MM.1S (cell line): ENCODE measurements at regions not wholly inside any gene's neighbourhood (a gene's known extent, or its start where the extent isn't known, plus 50 kb on each side); places are given as distances from the start of the nearest gene placed in this dataset.

Experiments used
- DNase-seq: peaks from one replicate; pipeline ENCODE4 v3.0.0-alpha.2; 2015
- H2AFZ ChIP-seq: fragments of 300-600 bp; sonication (generic); 2 replicates; pipeline ENCODE4 v1.6.0; 2016; ENCODE audit warnings: antibody characterized with exemption, low read length
- H3F3A ChIP-seq: fragments of 300-600 bp; sonication (generic); 2 replicates; pipeline ENCODE4 v1.6.1; 2016; ENCODE audit warnings: mild to moderate bottlenecking, antibody characterized with exemption, low read length, moderate library complexity, mixed read lengths; ENCODE audit not compliant: insufficient read depth
- H3K27ac ChIP-seq: fragments of 300-600 bp; sonication (generic); 2 replicates; pipeline ENCODE4 v1.5.1; 2016; ENCODE audit warnings: mild to moderate bottlenecking, low read length
- H3K27me3 ChIP-seq: fragments of 300-600 bp; sonication (generic); replicated peaks from 2 replicates; pipeline ENCODE4 v1.6.0; 2016; ENCODE audit warnings: low read length; ENCODE audit not compliant: insufficient read depth
- H3K36me3 ChIP-seq: fragments of 300-600 bp; sonication (generic); replicated peaks from 2 replicates; pipeline ENCODE4 v1.6.1; 2016; ENCODE audit warnings: mild to moderate bottlenecking, low read length, mixed read lengths; ENCODE audit not compliant: insufficient read depth
- H3K4me1 ChIP-seq: fragments of 300-600 bp; sonication (generic); 2 replicates; pipeline ENCODE4 v1.6.1; 2016; ENCODE audit warnings: low read length, mixed read lengths
- H3K4me2 ChIP-seq: fragments of 300-600 bp; sonication (generic); 2 replicates; pipeline ENCODE4 v1.6.0; 2016; ENCODE audit warnings: low read depth, low read length
- H3K4me3 ChIP-seq: fragments of 300-600 bp; sonication (generic); 2 replicates; pipeline ENCODE4 v1.5.1; 2016; ENCODE audit warnings: low read length, mixed read lengths
- H3K79me2 ChIP-seq: fragments of 300-600 bp; sonication (generic); 2 replicates; pipeline ENCODE4 v1.6.1; 2016; ENCODE audit warnings: mixed run types, low read length, mixed read lengths
- H3K9ac ChIP-seq: fragments of 300-600 bp; sonication (generic); 2 replicates; pipeline ENCODE4 v1.6.1; 2016; ENCODE audit warnings: low read length, mixed read lengths
- H3K9me2 ChIP-seq: fragments of 300-600 bp; sonication (generic); replicated peaks from 2 replicates; pipeline ENCODE4 v1.6.1; 2016; ENCODE audit warnings: mild to moderate bottlenecking, low read length, mixed read lengths; ENCODE audit not compliant: insufficient read depth
- H3K9me3 ChIP-seq: fragments of 300-600 bp; sonication (generic); replicated peaks from 2 replicates; pipeline ENCODE4 v1.6.1; 2016; ENCODE audit warnings: mild to moderate bottlenecking, low read length, mixed read lengths; ENCODE audit not compliant: insufficient read depth
- H4K20me1 ChIP-seq: fragments of 300-600 bp; sonication (generic); 2 replicates; pipeline ENCODE4 v1.6.1; 2016; ENCODE audit warnings: mild to moderate bottlenecking, low read length, moderate library complexity, mixed read lengths; ENCODE audit not compliant: insufficient read depth
- CTCF ChIP-seq: fragments of 300-600 bp; sonication (generic); IDR thresholded peaks from 2 replicates; pipeline ENCODE4 v1.5.1; 2016; ENCODE audit warnings: antibody characterized with exemption, low read length, mixed read lengths
- EZH2 ChIP-seq: fragments of 300-600 bp; sonication (generic); optimal IDR thresholded peaks from 2 replicates; pipeline ENCODE3; 2017; ENCODE audit warnings: low read depth, mild to moderate bottlenecking, antibody characterized with exemption, low read length, mixed read lengths
- EZH2phosphoT487 ChIP-seq: fragments of 300-600 bp; sonication (generic); IDR thresholded peaks from 2 replicates; pipeline ENCODE4 v1.6.1; 2018; ENCODE audit warnings: antibody characterized with exemption, low read length

- Histone ChIP-seq H3K4me3 (no peak overlapping the region), H3K27me3 (no peaks in the 10 kb centered on the region), H3K27ac (peak overlapping the region; percentile 47; the same call in 1 of the 2 replicates), H2AFZ (no peak overlapping the region), H3K9me2 (no peaks in the 10 kb centered on the region), H3F3A (peaks cover 6% of the 10 kb centered on the region; the same call in 1 of the 2 replicates), H3K9ac (no peak overlapping the region), H3K4me2 (peak overlapping the region; percentile 10; the same call in 1 of the 2 replicates), H4K20me1 (no peaks in the 10 kb centered on the region), H3K36me3 (no peaks in the 10 kb centered on the region), H3K79me2 (no peaks in the 10 kb centered on the region), H3K9me3 (no peaks in the 10 kb centered on the region), H3K4me1 (peaks cover 11% of the 10 kb centered on the region)
- DNase-seq = peak; percentile 50
- TF ChIP-seq EZH2 = no peak
- TF ChIP-seq CTCF = no peak
- TF ChIP-seq EZH2phosphoT487 = no peak
These were observed 905.7 kb downstream of the LTN1 start for GRCh38 chr21:28086861-28087581.

- no peak overlapping the region for H3K27ac ChIP-seq
- H3K36me3 ChIP-seq = no peaks in the 10 kb centered on the region
- H3K9me3 ChIP-seq = no peaks in the 10 kb centered on the region
- no peak overlapping the region for H3K4me3 ChIP-seq
- H3K4me1 ChIP-seq = peaks cover 11% of the 10 kb centered on the region
- H3K9ac ChIP-seq = no peak overlapping the region
- H3K4me2 ChIP-seq = no peak overlapping the region
- peaks cover 6% of the 10 kb centered on the region; the same call in 1 of the 2 replicates for H3F3A ChIP-seq
- no peaks in the 10 kb centered on the region for H3K9me2 ChIP-seq
- H2AFZ ChIP-seq = no peak overlapping the region
- no peak for TF ChIP-seq CTCF
- TF ChIP-seq EZH2 = no peak
- H3K27me3 ChIP-seq = no peaks in the 10 kb centered on the region
- no peaks in the 10 kb centered on the region for H3K79me2 ChIP-seq
- no peak for DNase-seq
- H4K20me1 ChIP-seq = no peaks in the 10 kb centered on the region
These were observed 907.7 kb downstream of the LTN1 start for GRCh38 chr21:28084951-28085350.

GRCh38 chr21:28083350-28083749, 909.3 kb downstream of the LTN1 start:
- no peak overlapping the region for H3K4me2 ChIP-seq
- H3K9ac ChIP-seq = no peak overlapping the region
- no peaks in the 10 kb centered on the region for H3K9me2 ChIP-seq
- H4K20me1 ChIP-seq = no peaks in the 10 kb centered on the region
- H3K79me2 ChIP-seq = no peaks in the 10 kb centered on the region
- peaks cover 6% of the 10 kb centered on the region; the same call in 1 of the 2 replicates for H3F3A ChIP-seq
- no peaks in the 10 kb centered on the region for H3K36me3 ChIP-seq
- no peaks in the 10 kb centered on the region for H3K9me3 ChIP-seq
- H3K27ac ChIP-seq = no peak overlapping the region
- H2AFZ ChIP-seq = no peak overlapping the region
- no peak for TF ChIP-seq CTCF
- no peak for TF ChIP-seq EZH2phosphoT487
- no peak for TF ChIP-seq EZH2
- peaks cover 11% of the 10 kb centered on the region for H3K4me1 ChIP-seq
- no peak overlapping the region for H3K4me3 ChIP-seq
- no peaks in the 10 kb centered on the region for H3K27me3 ChIP-seq
- DNase-seq = no peak
